HL-60 (cell line): ENCODE measurements at regions not wholly inside any gene's neighbourhood (a gene's known extent, or its start where the extent isn't known, plus 50 kb on each side); places are given as distances from the start of the nearest gene placed in this dataset.

Source experiments
- POLR2AphosphoS5 ChIP-seq: IDR thresholded peaks from 2 replicates; pipeline ENCODE4 v1.6.1; 2012; ENCODE audit warnings: low read depth
- TF ChIP-seq, protein P1 (sequence below): IDR thresholded peaks from one replicate; pipeline ENCODE4 v1.5.1; 2011; ENCODE audit warnings: low read length, control low read depth, inconsistent platforms; ENCODE audit not compliant: insufficient read depth

- TF ChIP-seq POLR2AphosphoS5, result no peak
- TF ChIP-seq, protein P1, sequence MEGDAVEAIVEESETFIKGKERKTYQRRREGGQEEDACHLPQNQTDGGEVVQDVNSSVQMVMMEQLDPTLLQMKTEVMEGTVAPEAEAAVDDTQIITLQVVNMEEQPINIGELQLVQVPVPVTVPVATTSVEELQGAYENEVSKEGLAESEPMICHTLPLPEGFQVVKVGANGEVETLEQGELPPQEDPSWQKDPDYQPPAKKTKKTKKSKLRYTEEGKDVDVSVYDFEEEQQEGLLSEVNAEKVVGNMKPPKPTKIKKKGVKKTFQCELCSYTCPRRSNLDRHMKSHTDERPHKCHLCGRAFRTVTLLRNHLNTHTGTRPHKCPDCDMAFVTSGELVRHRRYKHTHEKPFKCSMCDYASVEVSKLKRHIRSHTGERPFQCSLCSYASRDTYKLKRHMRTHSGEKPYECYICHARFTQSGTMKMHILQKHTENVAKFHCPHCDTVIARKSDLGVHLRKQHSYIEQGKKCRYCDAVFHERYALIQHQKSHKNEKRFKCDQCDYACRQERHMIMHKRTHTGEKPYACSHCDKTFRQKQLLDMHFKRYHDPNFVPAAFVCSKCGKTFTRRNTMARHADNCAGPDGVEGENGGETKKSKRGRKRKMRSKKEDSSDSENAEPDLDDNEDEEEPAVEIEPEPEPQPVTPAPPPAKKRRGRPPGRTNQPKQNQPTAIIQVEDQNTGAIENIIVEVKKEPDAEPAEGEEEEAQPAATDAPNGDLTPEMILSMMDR, result no peak
Observed at GRCh38 chr9:107707428-107707837, 217.9 kb upstream of the KLF4 start.
